Parathyroid adenoma (tissue), 2 donors: ENCODE measurements at regions not wholly inside any gene's neighbourhood (a gene's known extent, or its start where the extent isn't known, plus 50 kb on each side); places are given as distances from the start of the nearest gene placed in this dataset.

ENCODE experiments used
- H2AFZ ChIP-seq: fragments of 300-600 bp; sonication (generic); one replicate; pipeline ENCODE4 v1.7.0; 2017; ENCODE audit warnings: antibody characterized with exemption, mild to moderate bottlenecking
- H3K27ac ChIP-seq: fragments of 300-600 bp; sonication (generic); one replicate; pipeline ENCODE4 v1.7.0; 2017
- H3K27me3 ChIP-seq: fragments of 300-600 bp; sonication (generic); one replicate; pipeline ENCODE4 v1.7.0; 2017; ENCODE audit warnings: low read length; ENCODE audit not compliant: control insufficient read depth, insufficient read depth
- H3K36me3 ChIP-seq: fragments of 300-600 bp; sonication (generic); one replicate; pipeline ENCODE4 v1.7.0; 2017; ENCODE audit warnings: low read length; ENCODE audit not compliant: control insufficient read depth, insufficient read depth
- H3K4me1 ChIP-seq: fragments of 300-600 bp; sonication (generic); one replicate; pipeline ENCODE4 v1.7.0; 2017; ENCODE audit warnings: control low read depth
- H3K4me2 ChIP-seq: fragments of 300-600 bp; sonication (generic); one replicate; pipeline ENCODE4 v1.7.0; 2017; ENCODE audit warnings: low read length
- H3K4me3 ChIP-seq: fragments of 300-600 bp; sonication (generic); one replicate; pipeline ENCODE4 v1.7.0; 2017; ENCODE audit warnings: low read depth, low read length
- H3K79me2 ChIP-seq: fragments of 300-600 bp; sonication (generic); one replicate; pipeline ENCODE4 v1.7.0; 2017; ENCODE audit warnings: control low read depth
- H3K9ac ChIP-seq: fragments of 300-600 bp; sonication (generic); one replicate; pipeline ENCODE4 v1.7.0; 2017; ENCODE audit warnings: mild to moderate bottlenecking
- H3K9me3 ChIP-seq: fragments of 300-600 bp; sonication (generic); one replicate; pipeline ENCODE4 v1.7.0; 2017; ENCODE audit warnings: low read length; ENCODE audit not compliant: control insufficient read depth
- TF ChIP-seq, protein P1 (sequence below): fragments of 300-600 bp; sonication (generic); IDR thresholded peaks from one replicate; pipeline ENCODE4 v1.7.0; 2017; ENCODE audit warnings: antibody characterized with exemption, mild to moderate bottlenecking
- donor health status: primary hyperparathyroidism.

DNA sequence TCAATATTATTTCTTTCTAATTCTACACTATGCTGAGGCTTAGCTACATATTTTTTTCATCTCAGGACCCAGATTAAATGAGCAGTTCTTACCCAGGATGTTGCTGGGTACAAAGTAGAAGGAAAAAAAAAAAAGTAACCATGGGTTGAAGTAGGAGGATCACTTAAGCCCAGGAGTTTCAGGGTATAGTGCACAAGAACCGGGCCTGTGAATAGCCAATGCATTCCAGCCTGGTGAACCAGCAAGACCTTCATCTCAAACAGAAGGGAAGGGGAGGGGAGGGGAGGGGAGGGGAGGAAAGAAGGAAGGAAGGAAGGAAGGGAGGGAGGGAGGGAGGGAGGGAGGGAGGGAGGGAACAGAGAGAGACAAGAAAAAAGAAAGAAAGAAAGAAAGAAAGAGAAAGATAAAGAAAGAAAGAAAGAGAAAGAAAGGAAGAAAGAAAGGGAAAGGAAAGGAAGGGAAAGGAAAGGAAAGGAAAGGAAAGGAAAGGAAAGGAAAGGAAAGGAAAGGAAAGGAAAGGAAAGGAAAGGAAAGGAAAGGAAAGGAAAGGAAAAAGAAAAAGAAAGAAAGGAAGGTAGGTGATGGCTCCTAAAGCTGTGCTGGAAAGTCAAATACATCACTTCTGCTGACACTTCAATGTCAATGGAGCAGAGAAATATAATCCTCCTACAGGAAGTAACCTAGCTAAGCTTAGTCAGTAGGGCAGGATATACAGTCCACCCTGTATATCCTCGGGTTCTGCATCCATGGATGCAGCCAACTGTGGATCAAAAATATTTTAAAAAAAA, 206.8 kb upstream of the TGFBR2 start:
- Histone ChIP-seq H3K27me3 (no peaks in the 10 kb centered on the region), H3K4me3 (no peak overlapping the region), H3K9ac (no peak overlapping the region), H3K4me1 (no peaks in the 10 kb centered on the region), H2AFZ (no peak overlapping the region), H3K36me3 (no peaks in the 10 kb centered on the region), H3K27ac (no peak overlapping the region), H3K79me2 (no peaks in the 10 kb centered on the region), H3K4me2 (no peak overlapping the region), H3K9me3 (no peaks in the 10 kb centered on the region)
- TF ChIP-seq, protein P1, sequence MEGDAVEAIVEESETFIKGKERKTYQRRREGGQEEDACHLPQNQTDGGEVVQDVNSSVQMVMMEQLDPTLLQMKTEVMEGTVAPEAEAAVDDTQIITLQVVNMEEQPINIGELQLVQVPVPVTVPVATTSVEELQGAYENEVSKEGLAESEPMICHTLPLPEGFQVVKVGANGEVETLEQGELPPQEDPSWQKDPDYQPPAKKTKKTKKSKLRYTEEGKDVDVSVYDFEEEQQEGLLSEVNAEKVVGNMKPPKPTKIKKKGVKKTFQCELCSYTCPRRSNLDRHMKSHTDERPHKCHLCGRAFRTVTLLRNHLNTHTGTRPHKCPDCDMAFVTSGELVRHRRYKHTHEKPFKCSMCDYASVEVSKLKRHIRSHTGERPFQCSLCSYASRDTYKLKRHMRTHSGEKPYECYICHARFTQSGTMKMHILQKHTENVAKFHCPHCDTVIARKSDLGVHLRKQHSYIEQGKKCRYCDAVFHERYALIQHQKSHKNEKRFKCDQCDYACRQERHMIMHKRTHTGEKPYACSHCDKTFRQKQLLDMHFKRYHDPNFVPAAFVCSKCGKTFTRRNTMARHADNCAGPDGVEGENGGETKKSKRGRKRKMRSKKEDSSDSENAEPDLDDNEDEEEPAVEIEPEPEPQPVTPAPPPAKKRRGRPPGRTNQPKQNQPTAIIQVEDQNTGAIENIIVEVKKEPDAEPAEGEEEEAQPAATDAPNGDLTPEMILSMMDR, result no peak

DNA sequence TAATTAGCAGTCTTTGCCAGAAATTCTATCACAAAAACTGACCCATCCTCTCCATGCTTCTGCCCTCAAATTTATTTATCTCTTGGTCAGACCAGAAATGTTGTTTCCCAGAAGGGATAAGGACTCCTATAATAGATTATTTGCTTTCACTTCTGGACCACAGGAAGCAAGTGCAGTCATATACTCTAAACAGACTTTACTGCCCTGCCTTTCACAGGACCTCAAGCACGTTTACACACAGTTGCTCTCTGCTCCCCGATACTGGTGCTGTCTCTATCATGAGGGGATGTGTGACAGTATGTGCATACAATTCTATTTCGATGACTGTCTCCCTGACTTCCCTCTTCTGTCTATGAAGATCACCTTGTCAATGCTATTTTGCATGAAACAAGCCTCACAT, 205.5 kb upstream of the TGFBR2 start:
- Histone ChIP-seq H2AFZ (no peak overlapping the region), H3K27me3 (no peaks in the 10 kb centered on the region), H3K4me1 (no peaks in the 10 kb centered on the region), H3K9me3 (no peaks in the 10 kb centered on the region), H3K79me2 (no peaks in the 10 kb centered on the region), H3K4me2 (no peak overlapping the region), H3K36me3 (no peaks in the 10 kb centered on the region), H3K27ac (peak overlapping the region; percentile 2), H3K4me3 (no peak overlapping the region), H3K9ac (no peak overlapping the region)
- TF ChIP-seq, protein P1, result no peak

DNA sequence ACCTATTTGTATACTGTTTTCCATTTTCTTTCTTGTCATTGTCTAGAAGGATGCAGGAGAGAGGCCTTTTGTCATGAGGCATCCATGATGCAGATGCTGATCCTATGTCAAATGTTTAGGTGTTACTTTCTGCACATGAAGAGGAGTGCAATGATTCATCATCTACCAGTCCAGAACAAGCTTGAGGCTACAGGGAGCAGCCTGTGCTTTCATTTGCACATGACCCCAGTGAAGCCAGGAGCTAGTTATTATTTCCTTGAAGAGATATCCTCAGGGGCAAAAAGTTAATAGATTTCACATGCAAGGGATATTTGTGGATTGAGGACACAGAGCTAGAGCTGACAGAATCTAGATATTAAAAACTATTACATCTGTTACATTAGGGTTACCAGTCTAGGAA, 204.4 kb upstream of the TGFBR2 start:
- H3K9me3 ChIP-seq, result no peaks in the 10 kb centered on the region
- H3K36me3 ChIP-seq, result no peaks in the 10 kb centered on the region
- TF ChIP-seq, protein P1, result no peak
- no peak overlapping the region for H3K4me2 ChIP-seq
- no peaks in the 10 kb centered on the region for H3K4me1 ChIP-seq
- H3K4me3 ChIP-seq, result no peak overlapping the region
- no peak overlapping the region for H3K27ac ChIP-seq
- no peaks in the 10 kb centered on the region for H3K27me3 ChIP-seq
- H2AFZ ChIP-seq, result no peak overlapping the region
- H3K79me2 ChIP-seq, result no peaks in the 10 kb centered on the region
- H3K9ac ChIP-seq, result no peak overlapping the region

DNA sequence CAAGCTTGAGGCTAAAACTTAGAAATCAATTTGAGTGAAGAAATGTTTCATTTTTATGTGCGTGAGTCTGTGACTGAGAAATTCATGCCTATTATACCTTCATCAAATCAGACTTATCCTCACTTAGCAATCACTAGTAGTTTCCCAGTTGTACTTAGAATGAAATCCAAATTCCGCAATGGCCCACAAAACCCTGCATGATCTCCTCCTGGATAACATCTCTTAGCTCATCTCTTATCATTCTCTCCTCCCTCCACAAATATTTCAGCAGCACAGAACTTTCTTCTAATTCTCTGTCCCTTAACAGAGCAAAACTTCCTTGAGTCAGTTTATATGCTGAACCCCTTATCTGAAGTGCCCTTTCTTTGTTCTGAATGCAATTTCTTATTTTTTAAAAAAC, 198.8 kb upstream of the TGFBR2 start:
- H3K4me1 ChIP-seq, result no peaks in the 10 kb centered on the region
- no peaks in the 10 kb centered on the region for H3K79me2 ChIP-seq
- H3K4me3 ChIP-seq, result no peak overlapping the region
- TF ChIP-seq, protein P1, result no peak
- no peak overlapping the region for H3K27ac ChIP-seq
- H3K27me3 ChIP-seq, result no peaks in the 10 kb centered on the region
- no peak overlapping the region for H2AFZ ChIP-seq
- no peaks in the 10 kb centered on the region for H3K36me3 ChIP-seq
- H3K4me2 ChIP-seq, result no peak overlapping the region
- H3K9me3 ChIP-seq, result no peaks in the 10 kb centered on the region
- H3K9ac ChIP-seq, result no peak overlapping the region

DNA sequence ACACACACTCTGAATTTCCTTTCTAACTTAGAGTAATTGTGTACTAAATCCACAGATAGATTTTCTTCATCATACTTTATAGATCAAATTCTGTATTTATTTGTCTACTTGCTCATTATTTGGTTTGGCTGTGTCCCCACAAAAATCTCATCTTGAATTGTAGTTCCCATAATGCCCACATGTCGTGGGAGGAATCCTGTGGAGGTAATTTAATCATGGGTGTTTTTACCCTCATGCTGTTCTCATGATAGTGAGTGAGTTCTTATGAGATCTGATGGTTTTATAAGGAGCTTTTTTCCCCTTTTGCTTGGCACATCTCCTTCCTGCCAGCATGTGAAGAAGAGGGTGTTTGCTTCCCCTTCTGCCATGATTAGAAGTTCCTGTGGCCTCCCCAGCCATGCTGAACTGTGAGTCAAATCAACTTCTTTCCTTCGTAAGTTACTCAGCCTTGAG, 198.3 kb upstream of the TGFBR2 start:
- H3K79me2 ChIP-seq, result no peaks in the 10 kb centered on the region
- H3K4me1 ChIP-seq, result no peaks in the 10 kb centered on the region
- H2AFZ ChIP-seq, result no peak overlapping the region
- no peak overlapping the region for H3K4me2 ChIP-seq
- H3K27ac ChIP-seq, result no peak overlapping the region
- TF ChIP-seq, protein P1, result no peak
- H3K4me3 ChIP-seq, result no peak overlapping the region
- no peak overlapping the region for H3K9ac ChIP-seq
- no peaks in the 10 kb centered on the region for H3K27me3 ChIP-seq
- H3K36me3 ChIP-seq, result no peaks in the 10 kb centered on the region
- H3K9me3 ChIP-seq, result no peaks in the 10 kb centered on the region
